Left cardiac atrium (tissue), 4 donors: ENCODE measurements at regions not wholly inside any gene's neighbourhood (a gene's known extent, or its start where the extent isn't known, plus 50 kb on each side); places are given as distances from the start of the nearest gene placed in this dataset.
"Not testable (repeated sequence)": the region's sequence is repeated elsewhere in the genome, so short reads cannot be mapped to it uniquely, and the experiment has no call there.

ENCODE experiments used
- ATAC-seq, 2 donors: fragments of 200-7000 bp; cut with Tn5 transposase; one replicate each; pipeline ENCODE4 v1.9.1; 2020; ENCODE audit warnings: mild to moderate bottlenecking in 2 of 2, moderate library complexity in 2 of 2
- DNase-seq: peaks from one replicate; pipeline ENCODE4 v3.0.0-alpha.2; 2020
- intact Hi-C, 2 donors: fragments of 100-400 bp; cut with DNase I; formaldehyde crosslinking; loops; one replicate each; pipeline versions ENCODE4 v1.14.1 to v1.15.1; 2022 to 2023
- donor health status: DM: no; HTN: yes; CAD: no.
- donor health status: DM: no; HTN: yes; CAD: no; lungs with severe emphysema.
- donor health status: DM: yes; HTN: yes; CAD: no.
- donor health status: Dilated cardiomyopathy.

- intact Hi-C loops: no loop called here
- ATAC-seq (no peak), DNase-seq (no peak)
These were observed 85.6 kb upstream of the DCC start for GRCh38 chr18:52254367-52254766.

GRCh38 chr18:52257417-52257816 is 82.6 kb upstream of the DCC start:
- intact Hi-C loops, ATAC-seq, DNase-seq: not testable (repeated sequence)

- ATAC-seq (no peak), DNase-seq (no peak)
- intact Hi-C loops: no loop called here
These were observed 64.2 kb upstream of the DCC start for GRCh38 chr18:52275817-52276216.

GRCh38 chr18:52277785-52278184 is 62.2 kb upstream of the DCC start:
- intact Hi-C loops: no loop called here
- ATAC-seq: no peak

GRCh38 chr18:52278191-52278590 is 61.8 kb upstream of the DCC start:
- intact Hi-C loops: no loop called here
- no peak for ATAC-seq
- DNase-seq: no peak

More at GRCh38 chr18:52277785-52278184, 62.2 kb upstream of the DCC start:
- no peak for DNase-seq

GRCh38 chr18:52280702-52281101 is 59.3 kb upstream of the DCC start:
- intact Hi-C loops: no loop called here
- no peak for ATAC-seq

GRCh38 chr18:52283927-52284326 is 56.1 kb upstream of the DCC start:
- no peak for DNase-seq
- no peak for ATAC-seq
- intact Hi-C loops: no loop called here

More at GRCh38 chr18:52280702-52281101, 59.3 kb upstream of the DCC start:
- no peak for DNase-seq

- DNase-seq (no peak), ATAC-seq (no peak)
- intact Hi-C loops: loop anchor here (5.0 kb wide), 1 partner anchor 619 kb away; no protein-coding TSS in a partner anchor
These were observed 53.3 kb upstream of the DCC start for GRCh38 chr18:52286675-52287074.

GRCh38 chr18:52287151-52287550 is 52.8 kb upstream of the DCC start:
- intact Hi-C loops: loop anchor here (5.0 kb wide), 1 partner anchor 620 kb away; no protein-coding TSS in a partner anchor
- DNase-seq (no peak), ATAC-seq (no peak)

GRCh38 chr18:52288403-52289004 is 51.5 kb upstream of the DCC start:
- no peak for ATAC-seq
- DNase-seq: no peak

GRCh38 chr18:52289392-52289791 is 50.6 kb upstream of the DCC start:
- no peak for DNase-seq
- ATAC-seq: no peak
- intact Hi-C loops: loop anchor here (5.0 kb wide), 1 partner anchor 622 kb away; no protein-coding TSS in a partner anchor

More at GRCh38 chr18:52288403-52289004, 51.5 kb upstream of the DCC start:
- intact Hi-C loops: loop anchor here (5.0 kb wide), 1 partner anchor 621 kb away; no protein-coding TSS in a partner anchor
